ENCODE measurements at regions not wholly inside any gene's neighbourhood (a gene's known extent, or its start where the extent isn't known, plus 50 kb on each side); places are given as distances from the start of the nearest gene placed in this dataset.

DNA sequence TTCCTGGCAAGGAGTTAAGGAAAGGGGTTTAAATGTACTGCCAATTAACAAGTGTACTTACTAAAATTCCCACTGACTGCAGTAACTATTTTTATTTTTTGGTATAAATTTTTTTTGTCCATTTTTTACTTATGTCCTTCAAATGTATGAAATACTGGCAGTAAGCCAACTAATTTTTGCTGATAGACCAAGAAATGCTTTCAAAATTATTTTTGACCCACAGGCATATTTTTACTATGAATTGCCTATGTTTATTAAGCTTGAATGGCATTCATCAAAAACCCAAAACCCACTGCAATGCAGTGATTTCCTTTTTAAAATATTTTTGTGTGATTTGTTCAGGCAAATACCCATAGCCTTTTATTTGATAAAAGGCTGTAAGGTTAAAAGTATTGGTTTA lies 560.1 kb downstream of the UTRN start:
- no peak for DNase-seq
- Histone ChIP-seq H3K4me1 (no peaks in the 10 kb centered on the region), H3K27ac (no peak overlapping the region), H3K27me3 (no peaks in the 10 kb centered on the region), H3K9me3 (no peaks in the 10 kb centered on the region), H3K4me3 (no peak overlapping the region), H3K36me3 (ENCODE audit: low read depth, missing control alignments) (no peaks in the 10 kb centered on the region)
- TF ChIP-seq POLR2A (IDR thresholded peaks at IDR 0.05): no peak
- TF ChIP-seq, protein P1, sequence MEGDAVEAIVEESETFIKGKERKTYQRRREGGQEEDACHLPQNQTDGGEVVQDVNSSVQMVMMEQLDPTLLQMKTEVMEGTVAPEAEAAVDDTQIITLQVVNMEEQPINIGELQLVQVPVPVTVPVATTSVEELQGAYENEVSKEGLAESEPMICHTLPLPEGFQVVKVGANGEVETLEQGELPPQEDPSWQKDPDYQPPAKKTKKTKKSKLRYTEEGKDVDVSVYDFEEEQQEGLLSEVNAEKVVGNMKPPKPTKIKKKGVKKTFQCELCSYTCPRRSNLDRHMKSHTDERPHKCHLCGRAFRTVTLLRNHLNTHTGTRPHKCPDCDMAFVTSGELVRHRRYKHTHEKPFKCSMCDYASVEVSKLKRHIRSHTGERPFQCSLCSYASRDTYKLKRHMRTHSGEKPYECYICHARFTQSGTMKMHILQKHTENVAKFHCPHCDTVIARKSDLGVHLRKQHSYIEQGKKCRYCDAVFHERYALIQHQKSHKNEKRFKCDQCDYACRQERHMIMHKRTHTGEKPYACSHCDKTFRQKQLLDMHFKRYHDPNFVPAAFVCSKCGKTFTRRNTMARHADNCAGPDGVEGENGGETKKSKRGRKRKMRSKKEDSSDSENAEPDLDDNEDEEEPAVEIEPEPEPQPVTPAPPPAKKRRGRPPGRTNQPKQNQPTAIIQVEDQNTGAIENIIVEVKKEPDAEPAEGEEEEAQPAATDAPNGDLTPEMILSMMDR (IDR thresholded peaks at IDR 0.05): no peak
- intact Hi-C loops (cut with DNase I; ENCODE audit: low total_unique reads): no loop called here

DNA sequence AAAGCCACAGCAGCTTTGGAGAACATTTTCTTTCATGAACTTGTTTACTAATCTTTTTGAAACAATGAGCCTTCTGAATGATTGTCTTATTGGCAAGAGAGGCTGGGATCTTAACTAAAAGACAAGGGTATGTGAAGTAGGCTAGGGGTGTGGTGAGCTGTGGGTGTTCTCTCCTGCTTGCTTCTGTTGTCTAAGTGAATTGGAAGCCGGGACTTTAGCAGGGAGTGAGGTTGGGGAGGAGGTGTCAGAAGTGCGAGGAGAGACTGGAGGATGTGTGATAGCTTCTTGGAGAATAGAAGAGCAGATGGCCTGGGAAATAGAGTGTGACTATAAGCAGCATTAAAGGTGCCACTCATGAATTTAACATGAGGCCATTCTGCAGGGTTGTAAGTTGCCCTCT lies 562.8 kb downstream of the UTRN start:
- WGBS, 2 donors: 46 to 68% methylated on average over 2 of the region's 2 CpGs
- H3K4me1 ChIP-seq: no peaks in the 10 kb centered on the region
- no peaks in the 10 kb centered on the region for H3K36me3 ChIP-seq (ENCODE audit: low read depth, missing control alignments)
- no peak overlapping the region for H3K27ac ChIP-seq
- intact Hi-C loops (cut with DNase I; ENCODE audit: low total_unique reads): no loop called here
- no peak overlapping the region for H3K4me3 ChIP-seq
- H3K27me3 ChIP-seq: no peaks in the 10 kb centered on the region
- TF ChIP-seq, protein P1 (IDR thresholded peaks at IDR 0.05): no peak
- TF ChIP-seq POLR2A (IDR thresholded peaks at IDR 0.05): no peak
- DNase-seq: no peak
- no peaks in the 10 kb centered on the region for H3K9me3 ChIP-seq

DNA sequence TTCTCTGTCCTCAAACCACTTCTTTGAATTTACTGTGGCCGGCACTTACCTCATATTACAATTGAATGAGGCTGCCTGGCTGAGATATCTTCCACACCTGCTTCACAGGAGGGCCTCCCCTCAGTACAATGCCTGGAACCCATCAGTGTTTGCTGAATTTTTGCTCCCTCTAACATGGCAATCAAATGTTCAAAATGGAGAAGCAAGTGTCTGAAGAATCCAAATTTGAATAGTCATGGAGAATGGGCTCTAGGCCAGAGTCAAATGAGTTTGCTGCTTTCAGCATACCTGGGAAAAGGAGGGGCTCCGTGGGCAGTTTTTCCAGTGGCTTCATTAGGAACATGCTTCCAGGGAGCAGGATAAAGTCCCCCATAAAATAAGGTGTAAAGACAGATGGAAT lies 564.8 kb downstream of the UTRN start:
- no peak overlapping the region for H3K4me3 ChIP-seq
- H3K27ac ChIP-seq: no peak overlapping the region
- no peaks in the 10 kb centered on the region for H3K27me3 ChIP-seq
- no peaks in the 10 kb centered on the region for H3K36me3 ChIP-seq (ENCODE audit: low read depth, missing control alignments)
- H3K9me3 ChIP-seq: no peaks in the 10 kb centered on the region
- TF ChIP-seq POLR2A (IDR thresholded peaks at IDR 0.05): no peak
- TF ChIP-seq, protein P1 (IDR thresholded peaks at IDR 0.05): no peak
- H3K4me1 ChIP-seq: no peaks in the 10 kb centered on the region
- intact Hi-C loops (cut with DNase I; ENCODE audit: low total_unique reads): no loop called here
- 88 to 92% methylated on average over 2 of the region's 2 CpGs for WGBS, 2 donors
- DNase-seq: no peak

DNA sequence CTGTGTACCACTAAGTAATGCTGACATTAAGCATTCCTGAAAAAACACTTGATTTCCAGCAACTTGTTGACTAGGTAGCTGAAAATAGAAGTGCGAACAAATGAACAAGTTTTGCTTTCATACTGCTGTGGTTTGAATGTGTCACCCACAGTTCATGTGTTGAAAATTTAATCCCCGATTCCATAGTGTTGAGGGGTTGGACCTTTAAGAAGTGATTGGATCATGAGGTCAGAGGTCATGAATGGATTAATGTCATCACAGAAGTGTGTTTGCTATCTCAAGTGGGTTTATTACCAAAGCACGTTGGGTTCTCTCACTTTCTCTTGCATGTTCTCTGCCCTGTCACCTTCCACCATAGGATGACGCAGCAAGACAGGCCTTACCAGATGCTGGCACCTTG lies 568.5 kb downstream of the UTRN start:
- H3K9me3 ChIP-seq: no peaks in the 10 kb centered on the region
- no peak overlapping the region for H3K27ac ChIP-seq
- 92 to 93% methylated on average over 4 of the region's 4 CpGs for WGBS, 2 donors
- no peak for DNase-seq
- intact Hi-C loops (cut with DNase I; ENCODE audit: low total_unique reads): no loop called here
- no peaks in the 10 kb centered on the region for H3K36me3 ChIP-seq (ENCODE audit: low read depth, missing control alignments)
- no peak overlapping the region for H3K4me3 ChIP-seq
- no peaks in the 10 kb centered on the region for H3K27me3 ChIP-seq
- TF ChIP-seq POLR2A (IDR thresholded peaks at IDR 0.05): no peak
- TF ChIP-seq, protein P1 (IDR thresholded peaks at IDR 0.05): no peak
- H3K4me1 ChIP-seq: no peaks in the 10 kb centered on the region

DNA sequence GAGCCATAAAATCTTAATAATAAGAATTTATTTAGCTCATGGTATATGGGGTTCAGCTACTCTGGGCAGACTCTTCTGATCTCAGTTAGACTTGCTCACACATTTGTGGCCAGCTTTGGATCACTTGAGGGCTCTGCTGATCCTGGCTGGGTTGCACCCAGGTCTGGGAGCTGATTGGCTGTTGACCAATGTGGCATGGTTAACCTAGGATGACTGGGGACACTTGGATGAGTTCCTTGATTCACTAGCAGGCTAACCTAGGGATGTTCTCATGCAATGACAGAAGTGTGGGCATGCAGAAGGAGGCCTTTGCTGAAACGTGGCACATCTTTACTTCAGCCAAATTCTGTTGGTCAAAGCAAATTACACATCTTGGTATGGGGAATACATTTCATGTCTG lies 569.5 kb downstream of the UTRN start:
- TF ChIP-seq, protein P1 (IDR thresholded peaks at IDR 0.05): no peak
- no peak for TF ChIP-seq POLR2A (IDR thresholded peaks at IDR 0.05)
- no peak for DNase-seq
- Histone ChIP-seq H3K27ac (no peak overlapping the region), H3K27me3 (no peaks in the 10 kb centered on the region), H3K4me1 (no peaks in the 10 kb centered on the region), H3K9me3 (no peaks in the 10 kb centered on the region), H3K4me3 (no peak overlapping the region), H3K36me3 (ENCODE audit: low read depth, missing control alignments) (no peaks in the 10 kb centered on the region)
- intact Hi-C loops (cut with DNase I; ENCODE audit: low total_unique reads): no loop called here
- WGBS, 2 donors: 75 to 81% methylated on average over 1 of the region's 1 CpG
